ENCODE measurements at regions not wholly inside any gene's neighbourhood (a gene's known extent, or its start where the extent isn't known, plus 50 kb on each side); places are given as distances from the start of the nearest gene placed in this dataset.
"Not testable (repeated sequence)": the region's sequence is repeated elsewhere in the genome, so short reads cannot be mapped to it uniquely, and the experiment has no call there.

GRCh38 chr12:97005174-97005573, 98.1 kb downstream of the NEDD1 start:
- no peak for DNase-seq

- DNase-seq: no peak
Measured at GRCh38 chr12:97005646-97006045, 98.6 kb downstream of the NEDD1 start.

- DNase-seq: no peak
Measured at GRCh38 chr12:97006585-97006984, 99.5 kb downstream of the NEDD1 start.

GRCh38 chr12:97016163-97016562, 109.1 kb downstream of the NEDD1 start:
- DNase-seq: no peak

GRCh38 chr12:97017213-97017612, 110.2 kb downstream of the NEDD1 start:
- no peak for DNase-seq

- no peak for DNase-seq
Measured at GRCh38 chr12:97022536-97023230, 115.6 kb downstream of the NEDD1 start.

GRCh38 chr12:97024393-97024792, 117.3 kb downstream of the NEDD1 start:
- DNase-seq: no peak

GRCh38 chr12:97026901-97027300, 119.8 kb downstream of the NEDD1 start:
- no peak for DNase-seq

GRCh38 chr12:97027482-97027881, 120.4 kb downstream of the NEDD1 start:
- no peak for DNase-seq

GRCh38 chr12:97038131-97038530, 131.1 kb downstream of the NEDD1 start:
- no peak for DNase-seq

GRCh38 chr12:97038834-97039233, 131.8 kb downstream of the NEDD1 start:
- DNase-seq: no peak

- DNase-seq: no peak
Measured at GRCh38 chr12:97046901-97047300, 139.8 kb downstream of the NEDD1 start.

GRCh38 chr12:97047361-97047760, 140.3 kb downstream of the NEDD1 start:
- no peak for DNase-seq

- DNase-seq: no peak
Measured at GRCh38 chr12:97048421-97049035, 141.5 kb downstream of the NEDD1 start.

- no peak for DNase-seq
Measured at GRCh38 chr12:97050509-97050908, 143.5 kb downstream of the NEDD1 start.

GRCh38 chr12:97051341-97051740, 144.3 kb downstream of the NEDD1 start:
- DNase-seq: no peak

GRCh38 chr12:97061171-97061570, 154.1 kb downstream of the NEDD1 start:
- DNase-seq: no peak

GRCh38 chr12:97063292-97063935, 156.4 kb downstream of the NEDD1 start:
- no peak for DNase-seq

GRCh38 chr12:97075161-97075933, 168.3 kb downstream of the NEDD1 start:
- DNase-seq: peak; percentile 33

- DNase-seq: no peak
Measured at GRCh38 chr12:97075934-97076630, 169.0 kb downstream of the NEDD1 start.

- DNase-seq: not testable (repeated sequence)
Measured at GRCh38 chr12:97076912-97077311, 169.9 kb downstream of the NEDD1 start.

GRCh38 chr12:97082029-97082428, 175.0 kb downstream of the NEDD1 start:
- no peak for DNase-seq
